Neutrophil (primary cell): ENCODE measurements at regions not wholly inside any gene's neighbourhood (a gene's known extent, or its start where the extent isn't known, plus 50 kb on each side); places are given as distances from the start of the nearest gene placed in this dataset.

ENCODE experiments used
- H3K27ac ChIP-seq: fragments of 200-600 bp; sonication (generic); 2 replicates; pipeline ENCODE4 v1.5.1; 2016; ENCODE audit warnings: mild to moderate bottlenecking, moderate library complexity
- H3K27me3 ChIP-seq: fragments of 200-600 bp; sonication (generic); 2 replicates; pipeline ENCODE4 v1.6.0; 2016; ENCODE audit warnings: mild to moderate bottlenecking
- H3K36me3 ChIP-seq: fragments of 200-600 bp; sonication (generic); 2 replicates; pipeline ENCODE4 v1.5.1; 2017
- H3K4me1 ChIP-seq, 2 experiments: fragments of 200-600 bp in 1 of 2; sonication (generic) in 1 of 2; 1 replicate in 1 of 2; 2 replicates in 1 of 2; pipeline versions ENCODE4 v1.5.1 to v1.6.1; 2013 to 2016; ENCODE audit warnings: low read depth in 1 of 2, low read length in 1 of 2, mild to moderate bottlenecking in 1 of 2, moderate library complexity in 1 of 2; ENCODE audit not compliant: control insufficient read depth in 1 of 2, insufficient read depth in 1 of 2
- H3K4me3 ChIP-seq, 2 experiments: fragments of 200-600 bp in 1 of 2; sonication (generic) in 1 of 2; 1 replicate in 1 of 2; 2 replicates in 1 of 2; pipeline ENCODE4 v1.5.1; 2013 to 2016; ENCODE audit warnings: low read depth in 1 of 2, low read length in 1 of 2, mild to moderate bottlenecking in 1 of 2, moderate library complexity in 1 of 2
- H3K9me3 ChIP-seq: fragments of 200-600 bp; sonication (generic); 2 replicates; pipeline ENCODE4 v1.5.1; 2016
- TF ChIP-seq, protein P1 (sequence below): fragments of 200-600 bp; sonication (generic); IDR thresholded peaks from 2 replicates; pipeline ENCODE4 v1.5.1; 2016; ENCODE audit warnings: antibody characterized with exemption

DNA sequence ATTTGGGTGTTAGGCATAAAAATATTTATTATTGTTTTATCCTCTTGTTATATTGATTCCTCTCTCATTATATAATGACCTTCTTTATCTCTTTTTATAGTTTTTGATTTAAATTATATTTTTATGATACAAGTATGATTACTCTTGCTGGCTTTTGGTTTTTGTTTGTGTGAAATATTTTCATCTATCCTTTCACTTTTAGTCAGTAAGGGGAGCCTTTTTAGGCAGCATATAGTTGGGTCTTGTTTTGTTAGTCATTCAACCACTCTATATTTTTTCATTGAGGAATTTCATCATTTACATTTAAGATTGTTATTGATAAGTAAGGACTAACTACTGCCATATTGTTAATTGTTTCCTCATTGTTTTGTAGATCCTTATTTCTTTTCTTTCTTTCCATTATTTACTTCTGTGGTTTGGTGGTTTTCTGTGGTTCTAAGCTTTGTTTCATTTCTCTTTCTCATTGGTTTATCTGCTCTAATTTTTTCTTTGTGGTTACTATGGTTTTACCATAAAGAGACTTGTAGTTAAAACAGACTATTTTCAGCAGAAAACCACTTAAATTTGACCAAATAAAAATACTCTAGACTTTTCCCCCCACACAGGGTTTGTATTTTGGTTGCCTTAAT, 593.1 kb downstream of the NUF2 start:
- H3K27me3 ChIP-seq = no peaks in the 10 kb centered on the region
- H3K9me3 ChIP-seq = no peaks in the 10 kb centered on the region
- no peak overlapping the region for H3K4me3 ChIP-seq
- no peaks in the 10 kb centered on the region for H3K4me1 ChIP-seq
- H3K27ac ChIP-seq = no peak overlapping the region
- TF ChIP-seq, protein P1, sequence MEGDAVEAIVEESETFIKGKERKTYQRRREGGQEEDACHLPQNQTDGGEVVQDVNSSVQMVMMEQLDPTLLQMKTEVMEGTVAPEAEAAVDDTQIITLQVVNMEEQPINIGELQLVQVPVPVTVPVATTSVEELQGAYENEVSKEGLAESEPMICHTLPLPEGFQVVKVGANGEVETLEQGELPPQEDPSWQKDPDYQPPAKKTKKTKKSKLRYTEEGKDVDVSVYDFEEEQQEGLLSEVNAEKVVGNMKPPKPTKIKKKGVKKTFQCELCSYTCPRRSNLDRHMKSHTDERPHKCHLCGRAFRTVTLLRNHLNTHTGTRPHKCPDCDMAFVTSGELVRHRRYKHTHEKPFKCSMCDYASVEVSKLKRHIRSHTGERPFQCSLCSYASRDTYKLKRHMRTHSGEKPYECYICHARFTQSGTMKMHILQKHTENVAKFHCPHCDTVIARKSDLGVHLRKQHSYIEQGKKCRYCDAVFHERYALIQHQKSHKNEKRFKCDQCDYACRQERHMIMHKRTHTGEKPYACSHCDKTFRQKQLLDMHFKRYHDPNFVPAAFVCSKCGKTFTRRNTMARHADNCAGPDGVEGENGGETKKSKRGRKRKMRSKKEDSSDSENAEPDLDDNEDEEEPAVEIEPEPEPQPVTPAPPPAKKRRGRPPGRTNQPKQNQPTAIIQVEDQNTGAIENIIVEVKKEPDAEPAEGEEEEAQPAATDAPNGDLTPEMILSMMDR = no peak
- H3K36me3 ChIP-seq = no peaks in the 10 kb centered on the region

DNA sequence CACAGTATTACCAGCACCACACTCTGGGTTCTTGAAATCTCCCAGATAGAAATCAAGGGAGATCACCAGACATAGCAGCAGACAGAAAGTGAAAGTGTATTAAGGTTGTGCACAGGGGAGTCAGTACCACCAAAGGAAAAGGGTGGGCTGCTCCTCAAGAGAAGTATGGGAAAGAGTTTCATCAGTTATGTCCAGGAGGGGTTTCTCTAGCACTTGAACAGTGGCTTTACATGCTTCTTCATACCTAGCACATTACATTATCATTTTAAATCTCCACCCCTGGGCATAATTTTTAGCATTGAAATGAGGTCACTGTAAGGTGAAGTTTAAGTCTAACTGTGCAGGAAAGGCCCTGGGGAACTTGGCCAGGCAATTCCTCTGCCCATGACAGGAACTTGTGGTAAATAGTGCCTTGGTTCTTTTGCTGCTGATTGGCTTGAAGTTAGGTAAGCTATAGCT, 601.0 kb downstream of the NUF2 start:
- H3K27ac ChIP-seq = no peak overlapping the region
- H3K4me1 ChIP-seq = peaks cover 0 to 12% of the 10 kb centered on the region in 2 experiments
- H3K36me3 ChIP-seq = no peaks in the 10 kb centered on the region
- TF ChIP-seq, protein P1 = no peak
- H3K27me3 ChIP-seq = no peaks in the 10 kb centered on the region
- H3K4me3 ChIP-seq = no peak overlapping the region
- H3K9me3 ChIP-seq = peaks cover 4% of the 10 kb centered on the region

DNA sequence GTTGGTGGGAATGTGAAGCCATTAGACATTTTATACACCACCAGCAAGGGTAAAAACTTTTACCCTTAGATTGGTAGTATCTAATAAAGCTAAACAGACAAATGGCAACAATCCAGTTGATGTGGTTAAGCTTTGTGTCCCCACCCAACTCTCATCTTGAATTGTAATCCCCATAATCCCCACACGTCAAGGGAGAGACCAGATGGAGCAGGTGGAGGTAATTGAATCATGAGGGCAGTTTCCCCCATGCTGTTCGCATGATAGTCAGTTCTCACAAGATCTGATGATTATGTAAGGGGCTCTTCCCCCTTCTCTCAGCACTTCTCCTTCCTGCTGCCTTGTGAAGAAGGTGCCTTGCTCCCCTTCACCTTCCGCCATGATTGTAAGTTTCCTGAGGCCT, 602.3 kb downstream of the NUF2 start:
- Histone ChIP-seq H3K4me3 (no peak overlapping the region), H3K36me3 (no peaks in the 10 kb centered on the region), H3K4me1 (peaks cover 0 to 12% of the 10 kb centered on the region in 2 experiments), H3K27ac (no peak overlapping the region), H3K9me3 (peaks cover 4% of the 10 kb centered on the region), H3K27me3 (no peaks in the 10 kb centered on the region)
- TF ChIP-seq, protein P1 = no peak

DNA sequence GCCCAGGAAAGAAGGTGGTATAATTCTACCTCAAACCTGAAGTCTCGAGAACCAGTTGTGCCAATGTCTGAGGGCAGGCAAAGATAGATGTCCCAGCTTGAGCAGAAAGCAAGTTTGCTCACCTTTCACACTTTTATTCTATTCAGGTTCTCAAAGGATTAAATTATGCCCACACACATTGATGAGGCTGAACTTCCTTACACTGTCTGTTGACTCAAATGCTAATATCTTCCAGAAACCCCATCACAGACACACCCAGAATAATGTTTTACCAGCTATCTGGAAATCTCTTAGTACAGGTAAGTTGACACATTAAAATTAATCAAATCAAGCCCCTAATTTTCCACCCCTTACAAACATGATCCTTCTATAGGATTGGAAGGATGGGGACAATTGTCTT, 605.7 kb downstream of the NUF2 start:
- peaks cover 0 to 12% of the 10 kb centered on the region in 2 experiments for H3K4me1 ChIP-seq
- H3K27ac ChIP-seq = no peak overlapping the region
- peaks cover 4% of the 10 kb centered on the region for H3K9me3 ChIP-seq
- no peaks in the 10 kb centered on the region for H3K36me3 ChIP-seq
- no peak overlapping the region for H3K4me3 ChIP-seq
- H3K27me3 ChIP-seq = no peaks in the 10 kb centered on the region
- TF ChIP-seq, protein P1 = no peak

DNA sequence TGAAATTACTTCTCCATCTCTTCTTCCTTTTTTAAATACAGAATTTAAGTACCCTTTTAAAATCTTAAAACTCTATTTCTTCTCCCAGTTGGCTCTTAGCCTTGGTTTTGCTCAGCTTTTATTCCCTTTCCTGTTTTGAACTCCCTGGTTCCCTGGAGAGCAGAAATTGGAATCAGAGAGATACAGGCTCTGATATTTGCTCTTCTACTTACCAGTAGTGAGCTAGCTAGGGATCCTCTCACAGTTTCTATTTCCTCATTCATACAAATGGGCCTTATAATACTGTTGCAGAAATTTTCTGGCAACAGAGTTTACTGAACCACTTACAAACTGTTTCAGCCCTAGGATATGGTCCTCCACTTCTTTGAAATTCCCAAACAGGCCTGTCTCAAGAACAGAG, 606.3 kb downstream of the NUF2 start:
- Histone ChIP-seq H3K4me3 (no peak overlapping the region), H3K4me1 (peaks cover 0 to 6% of the 10 kb centered on the region in 2 experiments), H3K9me3 (peaks cover 4% of the 10 kb centered on the region), H3K27ac (no peak overlapping the region), H3K27me3 (no peaks in the 10 kb centered on the region), H3K36me3 (no peaks in the 10 kb centered on the region)
- TF ChIP-seq, protein P1 = no peak
